Activated CD8-positive, alpha-beta memory T cell treated with anti-CD3 and anti-CD28 coated beads, Interleukin-2, amount 50 U/mL, for 24 hours (primary cell): ENCODE measurements at regions not wholly inside any gene's neighbourhood (a gene's known extent, or its start where the extent isn't known, plus 50 kb on each side); places are given as distances from the start of the nearest gene placed in this dataset.

Experiments
- DNase-seq: peaks from one replicate; pipeline ENCODE4 v3.0.0-alpha.2; 2020; ENCODE audit errors: extremely low read depth

- DNase-seq, result no peak
Observed at GRCh38 chr7:130963339-130963738, 229.3 kb upstream of the KLF14 start.

DNA sequence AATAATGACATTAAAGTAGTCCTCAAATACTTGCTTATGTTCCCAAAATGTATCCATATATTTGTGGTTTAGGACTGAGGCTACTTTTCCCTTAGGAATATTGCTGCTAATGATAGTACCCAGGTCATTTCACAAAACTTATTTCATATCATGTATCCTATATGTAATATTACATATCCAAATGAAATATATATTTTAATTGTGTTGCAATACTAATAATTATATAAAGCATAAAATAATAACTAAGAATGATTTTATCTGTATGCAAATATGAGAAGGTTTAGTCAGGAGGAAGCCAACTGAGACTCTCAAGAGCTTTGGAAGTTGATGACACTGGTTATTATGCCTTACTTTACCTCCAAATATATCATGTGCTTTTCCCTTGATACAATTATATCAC lies 231.5 kb upstream of the KLF14 start:
- no peak for DNase-seq

DNA sequence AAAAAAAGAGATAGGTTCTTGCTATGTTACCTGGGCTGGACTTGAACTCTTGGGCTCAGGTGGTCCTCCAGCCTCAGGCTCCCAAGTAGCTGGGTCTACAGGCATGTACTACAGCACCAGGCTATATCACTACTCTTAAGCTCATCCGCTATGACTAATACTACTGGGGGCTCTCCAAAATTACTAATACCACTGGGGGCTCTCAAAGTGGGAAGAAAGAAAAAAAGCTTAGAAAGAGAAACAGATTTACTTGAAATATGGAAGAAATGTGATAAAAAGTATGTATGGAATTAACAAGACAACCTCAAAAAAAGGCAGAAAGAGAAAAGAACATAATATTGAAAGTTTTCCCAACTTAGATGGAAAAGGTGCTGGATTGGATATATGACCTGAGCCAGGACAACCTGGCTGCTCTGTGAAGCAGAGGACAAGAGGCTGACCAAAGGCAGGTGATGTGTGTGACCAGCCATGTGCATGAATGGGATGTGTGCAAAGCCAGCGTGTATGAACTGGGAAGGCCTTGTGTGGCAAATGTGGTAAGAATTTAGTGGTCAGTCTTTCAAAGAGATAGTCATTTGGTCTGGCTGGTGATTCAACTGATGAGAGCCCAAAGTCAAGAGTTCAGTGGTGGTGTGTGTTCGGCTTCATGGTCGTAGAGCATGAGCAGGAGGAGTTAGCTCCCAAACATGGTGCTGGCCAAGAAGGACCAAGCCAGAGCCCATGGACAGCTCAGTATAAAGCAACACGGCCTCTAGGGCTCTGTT lies 232.4 kb upstream of the KLF14 start:
- DNase-seq, result no peak

GRCh38 chr7:130970196-130970595 lies 236.2 kb upstream of the KLF14 start:
- no peak for DNase-seq

GRCh38 chr7:130970696-130971095 lies 236.7 kb upstream of the KLF14 start:
- no peak for DNase-seq

- no peak for DNase-seq
Observed at GRCh38 chr7:130971297-130971696, 237.3 kb upstream of the KLF14 start.

DNA sequence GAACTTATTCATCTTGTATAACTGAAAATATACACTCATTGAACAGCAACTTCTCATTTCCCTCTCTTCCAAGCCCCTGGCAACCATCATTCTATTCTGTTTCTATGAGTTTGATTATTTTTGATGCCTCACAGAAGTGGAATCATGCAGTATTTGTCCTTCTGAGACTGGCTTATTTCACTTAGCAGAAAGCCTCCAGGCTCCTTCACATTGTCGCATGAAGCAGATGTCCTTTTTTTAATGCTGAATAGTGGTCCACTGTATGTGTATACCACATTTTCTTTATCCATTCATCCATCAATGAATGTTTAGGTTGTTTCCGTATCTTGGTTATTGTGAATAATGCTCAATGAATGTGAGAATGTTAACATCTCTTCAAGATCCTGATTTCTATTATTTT lies 238.2 kb upstream of the KLF14 start:
- no peak for DNase-seq

GRCh38 chr7:130973637-130974036 lies 239.6 kb upstream of the KLF14 start:
- no peak for DNase-seq

DNA sequence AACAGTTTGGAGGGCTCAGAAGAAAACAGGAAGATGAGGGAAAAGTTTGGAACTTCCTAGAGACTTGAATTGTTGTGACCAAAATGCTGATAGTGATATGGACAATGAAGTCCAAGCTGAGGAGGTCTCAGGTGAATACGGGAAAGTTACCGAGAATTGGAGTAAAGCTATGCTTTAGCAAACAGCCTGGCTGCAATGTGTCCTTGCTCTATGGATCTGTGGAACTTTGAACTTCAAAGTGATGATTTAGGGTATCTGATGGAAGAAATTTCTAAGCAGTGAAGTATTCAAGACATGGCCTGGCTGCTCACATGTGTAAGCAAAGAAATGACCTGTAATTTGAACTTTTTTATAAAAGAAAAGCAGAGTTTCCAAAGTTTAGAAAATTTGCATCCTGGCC lies 240.2 kb upstream of the KLF14 start:
- DNase-seq, result no peak

DNA sequence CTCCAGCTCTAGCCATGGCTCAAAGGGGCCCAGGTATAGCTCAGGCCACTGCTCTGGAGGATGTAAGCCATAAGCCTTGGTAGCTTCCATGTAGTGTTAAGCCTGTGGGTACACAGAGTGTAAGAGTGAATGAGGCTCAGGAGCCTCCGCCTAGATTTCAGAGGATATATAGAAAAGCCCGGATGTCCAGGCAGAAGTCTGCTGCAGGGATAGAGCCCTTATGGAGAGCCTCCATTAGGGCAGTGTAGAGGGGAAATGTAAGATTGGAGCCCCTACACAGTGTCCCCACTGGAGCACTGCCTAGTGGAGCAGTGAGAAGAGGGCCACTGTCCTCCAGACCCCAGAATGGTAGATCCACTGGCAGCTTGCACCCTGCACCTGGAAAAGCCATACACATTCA lies 240.8 kb upstream of the KLF14 start:
- no peak for DNase-seq

DNA sequence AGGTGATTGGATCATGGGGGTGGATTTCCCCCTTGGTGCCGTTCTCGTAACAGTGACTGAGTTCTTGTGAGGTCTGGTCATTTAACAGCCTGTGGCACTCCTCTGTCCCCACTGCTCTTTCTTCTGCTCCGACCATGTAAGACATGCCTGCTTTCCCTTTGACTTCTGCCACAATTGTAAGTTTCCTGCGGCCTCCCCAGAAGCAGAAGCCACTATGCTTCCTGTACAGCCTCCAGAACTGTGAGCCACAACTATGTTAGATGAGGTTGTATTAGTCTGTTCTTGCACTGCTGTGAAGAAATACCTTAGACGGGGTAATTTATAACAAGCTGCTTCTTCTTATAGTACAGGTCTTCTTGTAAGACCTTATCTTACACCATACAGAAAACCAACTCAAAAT lies 241.7 kb upstream of the KLF14 start:
- DNase-seq, result no peak

DNA sequence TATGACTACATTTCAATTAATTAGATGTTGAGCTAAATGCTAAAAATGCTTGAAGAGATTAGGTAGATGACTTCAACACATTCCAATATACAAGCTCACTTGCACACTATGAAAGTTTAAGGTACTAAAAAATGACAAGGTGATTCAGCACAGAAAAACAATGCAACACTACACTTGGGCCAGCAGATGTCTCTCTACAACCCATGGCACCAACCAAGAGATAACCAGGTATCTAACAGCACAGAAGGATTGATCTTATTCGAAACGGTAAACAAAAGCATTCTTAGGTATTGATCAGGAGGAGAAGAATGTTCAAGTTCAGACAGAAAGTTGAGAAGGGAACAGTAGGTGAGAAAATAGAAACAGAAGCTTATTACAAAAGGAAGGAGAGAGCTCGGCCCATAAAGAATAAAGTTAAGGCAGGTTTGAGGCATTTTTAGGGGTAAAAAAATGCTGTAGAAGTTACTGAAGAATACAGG lies 248.2 kb upstream of the KLF14 start:
- no peak for DNase-seq

- DNase-seq, result no peak
Observed at GRCh38 chr7:130982651-130983050, 248.6 kb upstream of the KLF14 start.

DNA sequence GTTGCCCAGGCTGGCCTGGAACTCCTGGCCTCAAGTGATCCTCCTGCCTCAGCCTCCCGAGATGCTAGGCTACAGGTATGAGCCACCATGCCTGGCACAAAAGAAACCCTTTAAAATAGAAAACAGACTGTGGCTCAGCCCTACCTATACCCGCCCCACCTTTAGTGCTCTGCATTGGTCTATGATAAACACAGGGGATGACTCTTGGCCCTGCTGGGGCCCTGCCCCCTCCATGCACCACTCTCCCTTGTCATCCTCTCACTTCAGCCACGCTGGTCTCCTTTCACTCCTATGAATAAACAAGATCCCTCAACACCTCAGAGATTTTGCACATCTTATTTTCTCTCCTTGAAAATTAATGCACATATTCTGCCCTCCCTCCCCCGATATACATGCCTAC lies 251.4 kb upstream of the KLF14 start:
- no peak for DNase-seq

- no peak for DNase-seq
Observed at GRCh38 chr7:130986261-130986690, 252.3 kb upstream of the KLF14 start.

DNA sequence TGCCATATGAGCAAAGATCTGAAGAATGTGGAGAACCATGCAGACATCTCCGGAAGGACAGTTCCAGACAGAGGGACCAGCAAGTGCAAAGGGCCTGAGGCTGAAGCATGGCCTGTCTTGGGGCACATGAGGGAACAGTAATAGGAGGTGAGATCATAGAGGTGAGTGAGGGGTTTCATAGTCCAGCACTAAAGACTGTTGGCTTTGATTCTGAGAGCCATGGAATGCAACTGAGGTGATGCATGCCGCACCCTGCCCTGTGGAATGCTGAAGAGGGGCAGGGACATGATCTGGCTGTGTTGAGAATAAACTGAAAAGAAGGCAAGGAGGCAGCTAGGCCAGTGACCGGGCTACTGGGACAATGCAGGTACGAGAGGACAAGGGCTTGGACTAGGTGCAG lies 253.1 kb upstream of the KLF14 start:
- DNase-seq, result no peak

DNA sequence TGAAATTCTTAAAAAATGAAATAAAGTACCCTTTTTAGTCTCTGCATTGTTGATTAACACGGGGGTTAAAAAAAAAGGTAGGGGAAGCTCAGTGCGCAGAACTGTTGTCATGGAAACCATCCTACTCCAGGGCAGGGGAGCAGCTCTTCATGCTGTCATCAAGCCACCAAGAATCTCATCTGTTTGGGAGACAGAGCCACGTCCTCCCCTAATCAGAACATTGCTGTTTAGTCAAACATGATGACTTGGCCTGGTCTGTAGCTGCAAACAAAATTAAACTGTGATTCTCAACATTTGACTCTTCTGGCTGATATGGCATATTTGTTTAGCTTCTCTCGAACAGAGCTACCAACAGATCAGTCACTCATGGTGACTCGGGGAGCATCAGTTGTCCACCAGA lies 254.4 kb upstream of the KLF14 start:
- DNase-seq, result no peak

- DNase-seq, result no peak
Observed at GRCh38 chr7:130989101-130989795, 255.2 kb upstream of the KLF14 start.

- no peak for DNase-seq
Observed at GRCh38 chr7:130990178-130990832, 256.3 kb upstream of the KLF14 start.

DNA sequence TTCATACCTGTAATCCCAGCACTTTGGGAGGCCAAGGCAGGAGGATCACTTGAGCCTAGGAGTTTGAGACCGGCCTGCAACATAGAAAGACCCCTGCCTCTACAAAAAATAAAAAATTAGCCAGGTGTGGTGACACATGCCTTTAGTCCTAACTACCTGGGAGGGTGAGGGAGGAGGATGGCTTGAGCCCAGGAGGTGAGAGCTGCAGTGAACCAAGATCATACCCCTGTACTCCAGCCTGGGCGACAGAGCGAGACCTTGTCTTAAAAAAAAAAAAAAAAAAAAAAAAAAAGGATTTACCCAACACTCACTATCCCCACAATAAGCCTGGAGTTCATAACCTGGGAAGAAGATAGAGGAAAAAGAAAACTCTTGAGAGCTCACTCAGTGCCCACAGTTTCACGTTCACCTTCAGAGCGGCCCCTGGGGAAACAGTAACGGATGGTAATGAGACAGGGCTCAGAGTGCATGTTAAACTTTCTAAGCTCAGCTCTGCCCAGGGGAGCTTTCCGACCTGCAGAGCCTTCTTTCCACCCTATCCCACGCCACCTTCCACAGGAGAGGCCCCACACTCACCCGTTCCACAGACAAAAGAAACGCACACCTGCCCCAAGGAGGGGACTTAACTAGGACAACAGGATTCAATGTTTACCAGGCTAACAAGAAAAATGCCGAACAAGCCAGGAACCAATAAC lies 259.8 kb upstream of the KLF14 start:
- no peak for DNase-seq

DNA sequence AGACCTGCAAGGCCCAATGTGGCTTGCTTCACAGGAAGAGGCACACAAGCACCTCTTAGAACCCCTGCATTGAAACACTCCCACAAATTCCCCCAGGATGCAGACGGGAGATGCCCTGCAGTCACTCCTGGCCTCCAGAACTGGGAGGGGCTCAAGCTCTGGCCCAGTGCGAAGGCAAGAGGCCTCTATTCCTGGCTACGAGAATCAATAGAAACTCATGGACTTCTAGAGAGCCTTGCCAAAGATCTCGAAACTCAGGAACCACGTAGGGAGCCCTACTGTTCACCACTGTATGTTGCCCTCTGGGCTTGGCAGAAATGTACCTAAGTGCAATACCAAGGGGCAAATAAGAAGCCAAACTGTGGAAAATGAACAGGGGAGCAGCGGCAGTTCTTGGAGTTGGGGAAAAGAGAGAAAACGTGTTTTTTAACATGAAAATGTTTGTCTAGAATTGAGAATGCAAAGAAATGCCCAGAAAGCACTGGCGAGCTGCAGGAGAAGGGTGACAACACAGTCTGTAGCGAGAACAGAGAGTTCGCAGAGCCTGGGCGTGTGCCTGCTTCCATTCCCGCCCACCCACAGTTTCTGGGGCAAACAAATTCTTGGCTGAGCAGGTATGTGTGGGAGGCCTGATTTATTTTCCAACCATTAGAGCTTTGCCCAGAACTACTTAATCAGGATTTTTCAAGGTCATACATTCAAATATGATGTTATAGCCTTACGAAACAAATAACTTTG lies 260.5 kb upstream of the KLF14 start:
- DNase-seq, result no peak
